Epithelial cell of prostate (primary cell): ENCODE measurements at regions not wholly inside any gene's neighbourhood (a gene's known extent, or its start where the extent isn't known, plus 50 kb on each side); places are given as distances from the start of the nearest gene placed in this dataset.
"Not testable (repeated sequence)": the region's sequence is repeated elsewhere in the genome, so short reads cannot be mapped to it uniquely, and the experiment has no call there.

Experiments used
- DNase-seq: peaks from one replicate; pipeline ENCODE4 v3.0.0-alpha.2; 2011; ENCODE audit warnings: low read depth, low spot score
- H3K27ac ChIP-seq: fragments of 450-650 bp; 2 replicates; pipeline ENCODE4 v1.5.1; 2017; ENCODE audit warnings: mild to moderate bottlenecking

DNA sequence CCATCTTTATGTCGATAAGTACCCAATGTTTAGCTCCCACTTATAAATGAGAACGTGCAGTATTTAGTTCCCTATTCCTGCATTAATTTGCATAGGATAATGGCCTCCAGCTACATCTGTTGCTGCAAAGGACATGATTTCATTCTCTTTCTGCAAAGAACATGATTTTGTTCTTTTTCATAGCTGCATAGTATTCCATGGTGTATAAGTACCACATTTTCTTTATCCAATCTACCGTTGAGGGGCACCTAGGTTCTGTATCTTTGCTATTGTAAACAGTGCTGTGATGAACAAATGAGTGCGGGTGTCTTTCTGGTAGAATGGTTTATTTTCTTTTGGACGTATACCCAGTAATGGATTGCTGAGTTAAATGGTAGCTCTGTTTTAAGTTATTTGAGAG lies 63.0 kb downstream of the HLX start:
- no peak overlapping the region for H3K27ac ChIP-seq
- DNase-seq, result no peak

DNA sequence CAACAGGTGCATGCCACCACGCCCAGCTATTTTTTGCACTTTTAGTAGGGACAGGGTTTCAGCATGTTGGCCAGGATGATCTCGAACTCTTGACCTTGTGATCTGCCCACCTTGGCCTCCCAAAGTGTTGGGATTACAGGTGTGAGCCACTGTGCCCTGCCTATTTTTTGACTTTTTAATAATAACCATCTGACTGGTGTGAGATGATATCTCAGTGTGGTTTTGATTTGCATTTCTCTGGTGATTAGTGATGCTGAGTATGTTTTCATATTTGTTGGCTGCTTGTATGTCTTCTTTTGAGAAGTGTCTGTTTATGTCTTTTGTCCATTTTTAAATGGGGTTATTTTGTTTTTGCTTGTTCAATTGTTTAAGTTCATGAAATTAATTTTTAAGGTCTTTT lies 63.7 kb downstream of the HLX start:
- H3K27ac ChIP-seq, DNase-seq: not testable (repeated sequence)

DNA sequence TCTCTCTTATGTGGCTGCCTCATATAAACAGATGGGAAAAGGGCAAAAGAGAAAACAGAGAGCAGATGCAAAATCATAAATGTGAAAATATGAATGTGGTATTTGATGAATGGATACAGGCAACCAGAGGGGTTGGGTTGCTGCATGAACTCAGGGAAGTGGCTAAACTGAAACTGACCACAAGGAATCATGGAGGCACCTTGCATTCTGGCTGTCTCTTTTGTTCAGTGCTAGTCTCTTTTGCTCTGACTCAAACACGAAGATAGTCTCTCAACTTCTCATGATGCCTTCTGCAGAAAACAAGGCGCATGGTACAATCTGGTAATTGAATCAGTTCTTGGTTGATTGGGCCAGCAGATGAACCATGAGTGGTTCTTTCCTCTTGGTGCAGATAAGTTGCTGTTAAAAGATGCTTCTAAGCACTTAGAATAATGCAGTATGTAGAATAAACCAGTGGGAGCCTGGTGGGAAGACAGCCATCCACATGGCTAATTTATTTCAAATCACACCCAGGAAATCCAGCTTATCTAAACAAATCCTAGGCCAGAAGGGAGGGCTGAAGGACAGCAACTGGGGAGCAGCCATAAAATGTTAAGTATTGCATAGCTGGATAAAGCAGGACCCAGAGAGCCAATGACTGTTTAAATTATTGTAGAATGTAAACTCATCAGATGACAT lies 64.2 kb downstream of the HLX start:
- DNase-seq, result no peak
- no peak overlapping the region for H3K27ac ChIP-seq

DNA sequence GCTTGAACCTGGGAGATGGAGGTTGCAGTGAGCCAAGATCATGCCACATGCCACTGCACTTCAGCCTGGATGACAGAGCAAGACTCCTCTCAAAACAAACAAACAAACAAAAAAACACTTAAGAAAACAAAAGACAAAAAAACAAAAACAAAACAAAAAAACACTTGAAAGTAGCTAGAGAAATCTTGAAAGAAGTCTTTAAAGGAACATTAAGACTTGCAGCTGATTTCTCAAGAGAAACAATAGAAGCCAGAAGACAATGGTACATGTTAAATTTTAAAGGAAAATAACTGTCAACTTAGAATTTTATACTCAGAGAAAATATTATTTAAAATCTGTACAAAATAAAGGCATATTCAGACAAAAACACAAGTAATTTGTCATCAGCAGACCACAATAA lies 71.3 kb downstream of the HLX start:
- no peak overlapping the region for H3K27ac ChIP-seq
- no peak for DNase-seq

DNA sequence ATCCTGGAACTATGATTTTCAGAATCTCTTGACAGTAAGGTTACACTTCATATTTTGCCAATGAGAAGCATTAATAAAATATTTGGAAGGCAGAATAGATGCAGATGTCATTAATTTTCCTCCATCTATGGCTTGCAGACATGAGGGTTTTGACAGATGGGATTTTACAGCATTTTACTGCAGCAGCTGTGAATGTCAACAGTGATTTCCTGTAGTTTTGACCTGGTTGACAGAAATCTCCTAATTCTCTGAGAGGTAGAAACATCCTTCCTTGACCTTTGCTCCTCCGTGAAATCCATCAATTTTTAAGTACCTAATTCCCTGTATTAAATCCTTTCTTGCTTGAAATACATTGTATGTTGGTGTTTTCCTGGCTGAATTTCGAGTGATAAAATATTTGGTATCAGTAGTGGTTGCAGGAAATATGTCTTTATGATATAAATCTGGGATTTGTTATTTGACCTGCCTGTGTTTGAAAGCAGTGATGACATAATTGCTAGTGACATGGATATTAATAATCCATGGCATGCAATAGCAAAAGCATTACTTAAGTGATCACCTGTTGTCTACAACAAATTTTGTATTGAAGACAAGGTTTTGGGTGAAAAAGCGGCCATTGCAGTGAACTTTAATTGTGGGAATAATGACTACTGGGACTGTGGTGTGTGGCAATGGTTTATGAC lies 73.9 kb downstream of the HLX start:
- no peak for DNase-seq
- H3K27ac ChIP-seq, result no peak overlapping the region

DNA sequence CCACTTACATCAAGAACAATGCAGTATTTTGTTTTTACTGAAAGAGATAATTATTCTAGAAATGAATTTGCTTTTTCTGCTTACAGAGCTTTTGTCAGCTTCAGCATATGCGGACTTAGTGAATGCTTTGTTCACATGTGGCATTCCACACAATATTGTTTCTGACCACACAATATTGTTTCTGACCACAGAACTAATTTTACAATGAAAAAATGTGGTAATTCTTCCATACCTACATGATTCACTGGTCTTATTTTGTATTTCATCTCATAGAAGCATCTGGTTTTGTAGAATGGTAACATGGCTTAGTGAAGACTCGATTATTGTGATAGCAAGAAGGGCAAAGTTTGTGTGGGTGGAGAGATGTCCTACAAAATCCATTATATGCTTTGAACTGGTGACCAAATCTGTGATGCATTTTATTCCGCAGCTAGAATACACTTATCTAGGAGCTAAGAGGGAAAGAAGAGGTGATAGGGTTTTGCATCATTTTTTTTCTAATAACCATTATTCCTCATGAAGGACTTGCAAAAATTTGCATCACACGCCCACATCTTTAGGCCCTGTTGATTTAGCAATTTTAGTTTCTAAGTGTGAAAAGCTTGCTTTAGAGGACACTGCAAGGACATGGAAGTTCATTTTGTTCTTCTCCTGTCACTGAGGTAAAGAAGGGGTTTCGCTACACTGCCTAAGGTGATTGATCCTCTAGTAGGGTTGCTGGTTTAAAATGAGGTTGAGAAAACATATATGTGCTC lies 75.3 kb downstream of the HLX start:
- no peak for DNase-seq
- no peak overlapping the region for H3K27ac ChIP-seq

DNA sequence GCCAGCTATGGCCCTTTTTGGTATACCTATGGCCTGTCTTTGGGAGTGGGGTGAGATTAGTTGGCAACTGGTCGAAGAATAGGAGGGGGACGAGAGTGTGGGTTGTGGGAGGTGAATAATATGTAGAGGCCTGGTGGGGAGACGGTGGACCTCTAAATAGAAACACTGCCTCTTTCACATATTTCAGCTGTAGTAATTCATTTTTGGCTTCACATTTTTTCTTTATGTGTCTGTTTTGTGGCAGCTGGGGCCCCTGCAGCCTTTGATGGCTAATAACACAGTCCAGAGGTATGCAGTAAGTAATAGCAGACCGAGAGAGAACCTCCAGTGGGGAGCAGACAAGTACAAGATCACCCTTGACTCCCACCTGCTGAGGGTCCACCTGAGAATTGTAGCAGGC lies 75.9 kb downstream of the HLX start:
- H3K27ac ChIP-seq, result no peak overlapping the region
- no peak for DNase-seq

DNA sequence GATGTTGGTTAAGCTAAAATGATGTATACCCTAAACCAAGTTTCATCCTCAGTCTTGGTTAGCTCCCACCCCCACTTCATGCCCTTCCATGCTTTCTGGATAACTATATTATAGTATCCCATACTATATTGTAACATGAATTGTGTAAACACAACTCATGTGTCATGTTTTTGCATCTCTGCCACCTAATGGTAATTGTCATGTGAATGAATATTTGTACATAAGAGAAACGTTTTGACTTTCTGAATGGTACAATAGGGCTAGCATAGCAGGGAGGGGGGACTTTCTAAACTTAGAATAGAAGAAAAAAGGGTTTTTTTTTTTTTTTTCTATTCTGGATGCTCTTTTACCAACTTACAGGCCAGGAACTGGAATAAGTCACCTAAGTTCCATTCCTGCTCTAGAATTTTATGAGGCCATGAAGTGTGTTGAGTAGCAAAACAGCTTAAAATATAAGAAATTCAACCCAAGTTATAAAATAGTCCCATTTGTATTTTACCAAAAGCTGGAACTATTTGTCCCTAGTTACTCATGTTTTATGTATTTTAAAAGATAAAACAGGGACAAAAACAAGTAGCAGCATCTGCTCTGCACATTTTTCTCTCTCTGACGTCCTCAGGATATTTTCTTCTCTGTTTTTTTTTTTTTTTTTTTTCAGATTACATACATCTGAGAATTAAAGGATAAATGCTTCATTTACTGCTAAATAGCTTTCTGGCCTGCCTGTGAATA lies 77.4 kb downstream of the HLX start:
- DNase-seq, result no peak
- no peak overlapping the region for H3K27ac ChIP-seq

DNA sequence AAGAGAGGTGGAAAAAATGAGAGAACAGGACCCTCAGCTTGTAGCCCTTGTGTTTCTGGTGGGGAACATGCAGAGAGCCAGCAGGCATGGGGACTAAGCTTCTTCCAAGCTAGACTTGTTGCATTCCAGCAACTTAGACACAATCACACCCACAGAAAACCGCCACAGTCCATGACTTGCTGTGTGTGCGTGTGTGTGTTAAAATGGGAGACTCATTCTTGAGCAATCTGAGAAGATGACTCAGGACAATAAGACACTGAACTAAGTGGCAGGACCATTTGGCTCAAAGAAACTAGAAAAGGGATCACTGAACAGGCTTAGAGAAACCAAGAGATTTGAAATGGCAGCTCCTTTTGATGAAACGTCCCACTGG lies 78.0 kb downstream of the HLX start:
- no peak overlapping the region for H3K27ac ChIP-seq

DNA sequence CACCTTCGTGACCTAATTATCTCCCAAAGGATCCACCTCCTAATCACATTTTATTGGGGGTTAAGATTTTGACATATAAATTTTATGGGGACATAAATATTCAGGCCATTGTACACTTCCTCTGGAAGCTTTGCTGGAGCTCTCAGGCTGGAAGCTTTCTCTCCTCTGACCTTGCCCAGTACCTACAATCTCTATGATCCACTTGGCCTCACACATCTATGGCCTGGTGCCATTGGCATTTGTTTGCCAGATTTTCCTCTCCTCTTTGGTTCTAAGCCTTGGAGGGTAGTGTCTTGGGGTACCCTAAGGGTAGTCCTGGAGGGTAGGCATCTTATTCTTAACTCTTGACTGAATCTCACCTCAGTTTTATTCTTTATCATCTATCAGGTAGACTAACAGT lies 79.0 kb downstream of the HLX start:
- no peak overlapping the region for H3K27ac ChIP-seq
- DNase-seq, result no peak

More for the DNA sequence above, 78.0 kb downstream of the HLX start:
- DNase-seq, result peak; percentile 60

DNA sequence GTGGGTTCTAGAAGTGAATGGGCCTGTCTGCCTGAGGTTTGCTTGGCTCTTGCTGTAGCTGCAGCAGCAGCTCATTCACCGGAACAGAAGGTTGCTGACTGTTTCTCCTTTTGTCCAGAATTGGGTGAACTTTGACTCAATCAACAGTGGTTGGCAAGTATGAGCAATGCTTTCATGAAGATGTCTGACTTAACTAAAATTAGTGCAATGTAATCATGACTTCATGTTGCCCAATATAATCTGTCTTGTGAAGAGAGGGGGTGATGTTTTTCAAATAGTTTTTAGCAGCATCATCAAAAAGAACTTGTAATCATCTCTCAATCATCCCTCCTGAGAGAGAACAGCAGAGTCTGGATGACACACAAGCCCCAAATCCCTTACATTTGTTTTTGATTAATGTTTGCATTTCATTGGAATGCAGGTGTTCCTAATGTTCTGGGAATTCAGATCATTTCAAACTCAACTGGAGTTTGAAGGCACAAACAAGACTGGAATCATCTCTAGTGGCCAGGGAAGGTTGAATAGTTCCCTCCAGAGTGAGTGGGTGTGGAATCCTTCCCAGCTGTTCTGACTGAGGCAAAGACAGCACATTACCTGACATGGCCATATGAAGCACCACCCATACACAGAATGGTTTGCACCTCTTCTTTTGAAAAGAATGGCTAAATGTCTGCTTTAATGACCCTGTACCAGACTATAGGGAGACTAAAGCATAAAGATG lies 82.9 kb downstream of the HLX start:
- H3K27ac ChIP-seq, result no peak overlapping the region
- DNase-seq, result peak; percentile 49

DNA sequence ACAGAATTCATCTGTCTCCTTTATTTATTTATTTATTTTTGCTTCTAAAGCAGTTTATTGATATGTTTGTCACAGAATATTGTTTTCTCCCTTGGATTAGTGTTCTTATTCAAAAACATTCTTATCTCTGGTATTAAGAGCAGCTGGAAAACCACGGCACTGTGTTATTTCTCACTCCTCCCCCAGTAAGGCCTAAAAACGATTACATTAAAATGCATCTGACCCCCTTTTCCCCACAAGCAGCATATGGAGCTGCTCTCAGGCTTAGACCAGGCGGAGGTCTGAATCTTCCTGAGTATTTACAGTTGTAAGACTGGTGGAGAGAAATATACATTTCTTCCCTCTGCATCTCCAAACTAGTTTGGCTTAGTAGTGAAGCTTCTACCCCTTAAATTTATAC lies 86.8 kb downstream of the HLX start:
- no peak overlapping the region for H3K27ac ChIP-seq
- no peak for DNase-seq

DNA sequence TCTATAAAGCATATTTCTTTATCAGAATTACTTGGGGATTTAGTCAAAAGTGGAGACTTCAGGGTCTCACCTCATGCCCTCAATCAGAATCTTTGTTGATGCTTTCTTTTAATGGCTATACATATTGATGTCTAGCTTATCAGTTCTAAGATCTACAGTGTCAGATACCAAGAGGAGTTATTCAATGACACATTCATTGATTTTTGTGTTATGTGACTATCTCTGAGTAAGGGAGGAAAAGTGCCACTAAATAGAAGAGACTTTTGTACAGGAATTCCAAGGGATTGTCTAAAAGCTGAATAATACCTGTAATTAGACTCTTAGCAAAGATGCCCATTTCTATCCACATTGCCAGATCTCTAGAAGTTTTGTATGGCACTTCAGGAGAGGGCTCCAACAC lies 87.2 kb downstream of the HLX start:
- H3K27ac ChIP-seq, result no peak overlapping the region
- no peak for DNase-seq

DNA sequence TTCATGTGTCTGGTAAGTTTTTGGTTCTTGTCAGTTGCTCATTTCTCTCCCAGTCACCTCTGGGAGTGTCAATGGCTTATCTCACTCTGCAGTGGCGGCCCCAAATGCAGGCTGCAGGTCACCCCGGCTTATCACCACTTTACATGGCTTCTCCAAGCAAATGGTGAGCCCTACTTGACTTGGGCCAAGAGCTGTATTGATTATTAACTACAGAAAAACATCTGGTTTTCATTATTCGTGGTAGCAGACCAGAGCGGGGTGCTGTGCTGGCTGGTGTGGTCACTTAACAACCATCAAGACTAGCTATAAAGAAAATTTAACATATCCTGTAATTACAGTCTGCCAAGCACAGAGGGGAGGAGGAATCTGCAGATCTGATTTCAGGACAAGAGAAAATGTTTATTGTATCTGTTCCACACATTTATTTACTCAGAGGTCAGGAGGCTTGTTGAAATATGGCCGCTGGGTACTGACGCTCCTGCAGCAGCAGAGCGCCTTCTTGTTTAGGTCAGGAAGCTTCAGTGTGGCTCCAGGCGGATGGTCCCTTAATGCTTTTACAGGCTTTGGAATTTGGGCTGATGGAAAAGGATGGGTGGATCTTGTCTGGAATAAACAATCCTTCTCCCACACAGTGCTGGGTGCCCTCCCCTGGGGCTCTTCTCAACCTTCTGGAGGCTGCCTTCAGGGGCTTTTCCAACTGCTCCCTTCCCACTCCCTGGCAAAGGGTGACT lies 87.8 kb downstream of the HLX start:
- DNase-seq, result no peak

DNA sequence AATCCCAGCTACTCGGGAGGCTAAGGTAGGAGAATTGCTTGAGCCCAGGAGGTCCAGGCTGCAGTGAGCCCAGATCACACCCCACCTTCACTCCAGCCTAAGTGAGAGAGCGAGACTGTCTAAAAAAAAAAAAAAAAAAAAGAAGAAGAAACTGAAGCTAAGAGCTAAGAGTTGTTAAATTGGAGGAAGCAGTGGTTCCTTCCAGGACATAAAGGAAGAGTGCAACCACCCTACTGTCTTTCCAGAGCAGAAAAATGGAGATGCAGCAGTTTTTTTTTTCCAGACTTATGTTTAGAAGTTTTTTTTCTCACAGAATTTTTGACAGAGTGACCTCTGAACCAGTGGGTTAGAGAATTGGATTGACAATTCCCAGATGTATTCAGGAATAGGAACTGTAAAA lies 88.7 kb downstream of the HLX start:
- DNase-seq, result no peak
- H3K27ac ChIP-seq, result no peak overlapping the region

More for the DNA sequence above, 87.8 kb downstream of the HLX start:
- H3K27ac ChIP-seq, result no peak overlapping the region

DNA sequence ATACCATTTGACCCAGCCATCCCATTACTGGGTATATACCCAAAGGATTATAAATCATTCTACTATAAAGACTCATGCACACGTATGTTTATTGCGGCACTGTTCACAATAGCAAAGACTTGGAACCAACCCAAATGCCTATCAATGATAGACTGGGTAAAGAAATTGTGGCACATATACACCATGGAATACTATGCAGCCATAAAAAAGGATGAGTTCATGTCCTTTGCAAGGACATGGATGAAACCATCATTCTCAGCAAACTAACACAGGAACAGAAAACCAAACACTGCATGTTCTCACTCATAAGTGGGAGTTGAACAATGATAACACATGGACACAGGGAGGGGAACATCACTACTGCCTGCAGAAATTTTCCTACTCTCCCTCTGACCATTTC lies 90.0 kb downstream of the HLX start:
- H3K27ac ChIP-seq, DNase-seq: not testable (repeated sequence)

DNA sequence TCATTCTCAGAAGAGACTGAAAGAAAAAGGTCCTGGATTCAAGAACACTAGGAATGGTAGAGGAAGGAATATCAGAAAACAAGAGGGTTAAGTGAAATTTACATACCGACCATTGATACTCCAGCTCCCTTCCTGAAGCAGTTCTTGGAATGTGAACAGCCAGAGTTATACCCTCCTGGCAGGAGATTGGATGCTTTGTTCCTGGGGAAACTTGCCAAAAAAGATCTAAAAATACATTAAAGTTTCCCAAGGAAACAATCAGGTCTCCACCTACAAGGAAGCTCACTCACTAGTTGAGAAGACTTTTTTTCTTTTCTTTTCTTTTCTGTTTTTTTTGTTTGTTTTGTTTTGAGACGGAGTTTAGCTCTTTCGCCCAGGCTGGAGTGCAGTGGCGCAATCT lies 91.1 kb downstream of the HLX start:
- no peak overlapping the region for H3K27ac ChIP-seq
- DNase-seq, result no peak

DNA sequence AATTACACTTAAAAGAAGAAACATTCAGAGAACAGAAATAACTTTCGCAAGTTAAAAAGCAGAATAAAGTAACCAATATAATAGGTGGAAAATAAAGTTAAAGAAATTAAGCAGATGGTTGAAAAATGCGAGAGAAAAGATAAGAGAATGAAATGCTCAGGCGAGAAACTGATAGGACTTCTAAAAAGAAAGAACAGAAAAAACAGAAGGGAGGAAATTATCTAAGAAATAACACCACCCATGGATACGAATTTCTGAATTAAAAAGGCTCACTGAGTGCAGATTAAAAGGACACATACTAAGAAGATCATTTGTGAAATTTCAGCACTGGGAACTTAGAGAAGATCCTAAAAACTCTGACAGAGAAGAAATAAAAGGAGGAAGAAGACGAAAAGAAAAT lies 92.0 kb downstream of the HLX start:
- no peak overlapping the region for H3K27ac ChIP-seq
- no peak for DNase-seq

DNA sequence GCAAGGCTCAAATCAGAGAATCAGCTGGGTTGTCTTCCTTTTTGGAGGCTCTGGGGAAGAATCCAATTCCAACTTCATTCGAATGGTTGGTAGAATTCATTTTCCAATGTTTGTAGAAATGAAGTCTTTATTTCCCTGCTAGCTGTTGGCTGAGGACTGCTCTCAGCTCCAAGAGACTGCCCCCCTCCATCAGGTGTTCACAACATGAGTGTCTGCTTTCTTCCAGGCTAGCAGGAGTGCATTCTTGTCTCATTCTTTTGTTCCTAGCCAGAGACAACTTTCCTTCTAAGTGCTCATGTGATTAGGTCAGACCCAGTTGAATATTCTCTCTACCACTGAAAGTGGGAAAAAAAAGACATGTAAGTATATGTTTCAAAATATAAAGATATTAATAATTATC lies 95.2 kb downstream of the HLX start:
- no peak overlapping the region for H3K27ac ChIP-seq
- DNase-seq, result no peak

DNA sequence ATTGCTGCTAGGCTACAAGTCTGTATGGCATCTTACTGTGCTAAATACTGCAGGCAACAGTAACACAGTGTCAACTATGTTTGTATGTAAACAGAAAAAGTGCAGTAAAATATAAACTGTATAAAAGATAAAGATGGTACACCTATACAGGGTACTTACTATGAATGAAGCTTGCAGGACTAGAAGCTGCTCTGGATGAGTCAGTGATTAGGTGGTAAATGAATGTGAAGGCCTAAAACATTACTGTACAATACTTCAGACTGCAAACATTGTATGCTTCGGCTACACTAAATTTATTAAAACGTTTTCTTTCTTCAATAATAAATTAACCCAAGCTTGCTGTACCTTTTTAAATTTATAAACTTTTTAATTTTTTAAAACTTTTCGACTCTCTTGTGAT lies 97.1 kb downstream of the HLX start:
- no peak overlapping the region for H3K27ac ChIP-seq
- DNase-seq, result no peak
